ENCODE measurements at regions not wholly inside any gene's neighbourhood (a gene's known extent, or its start where the extent isn't known, plus 50 kb on each side); places are given as distances from the start of the nearest gene placed in this dataset.

- Mint-ChIP-seq H3K27ac (no peak overlapping the region), H3K36me3 (ENCODE audit: insufficient read depth) (no peaks in the 10 kb centered on the region), H3K4me3 (ENCODE audit: low read depth) (no peak overlapping the region), H3K9me3 (ENCODE audit: low read depth) (no peaks in the 10 kb centered on the region), H3K27me3 (no peaks in the 10 kb centered on the region), H3K4me1 (ENCODE audit: low read depth) (peaks cover 5% of the 10 kb centered on the region)
- no peak for DNase-seq (ENCODE audit: low spot score, unreplicated experiment)
- TF ChIP-seq CTCF (IDR thresholded peaks at IDR 0.05; ENCODE audit: unreplicated experiment) = no peak
Measured at GRCh38 chrX:124540474-124540873, 194.1 kb downstream of the SH2D1A start.

DNA sequence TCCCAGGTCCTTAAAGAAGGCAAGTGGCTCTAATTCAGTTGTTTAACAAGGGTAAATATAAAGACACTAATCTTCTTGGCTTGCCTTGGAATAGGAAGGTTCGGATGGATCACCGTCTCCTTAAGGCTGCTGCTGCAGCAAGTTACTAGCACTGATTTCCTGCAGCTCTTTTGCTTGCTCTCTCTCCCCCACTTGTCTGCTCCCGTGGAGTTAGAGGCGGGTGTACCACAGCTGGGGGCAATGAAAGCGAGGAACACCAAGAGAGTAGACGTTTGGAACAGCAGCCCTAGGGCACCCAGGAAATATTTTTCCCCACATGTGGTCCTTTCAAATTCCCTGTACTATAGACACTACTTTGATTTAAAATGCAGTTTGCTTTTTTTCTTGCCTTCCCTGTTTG, 202.2 kb downstream of the SH2D1A start:
- TF ChIP-seq CTCF (IDR thresholded peaks at IDR 0.05; ENCODE audit: unreplicated experiment) = no peak
- Mint-ChIP-seq H3K4me3 (ENCODE audit: low read depth) (no peak overlapping the region), H3K36me3 (ENCODE audit: insufficient read depth) (no peaks in the 10 kb centered on the region), H3K27me3 (peaks cover 3% of the 10 kb centered on the region), H3K4me1 (ENCODE audit: low read depth) (peaks cover 15% of the 10 kb centered on the region), H3K9me3 (ENCODE audit: low read depth) (no peaks in the 10 kb centered on the region), H3K27ac (no peak overlapping the region)
- DNase-seq (ENCODE audit: low spot score, unreplicated experiment) = no peak

DNA sequence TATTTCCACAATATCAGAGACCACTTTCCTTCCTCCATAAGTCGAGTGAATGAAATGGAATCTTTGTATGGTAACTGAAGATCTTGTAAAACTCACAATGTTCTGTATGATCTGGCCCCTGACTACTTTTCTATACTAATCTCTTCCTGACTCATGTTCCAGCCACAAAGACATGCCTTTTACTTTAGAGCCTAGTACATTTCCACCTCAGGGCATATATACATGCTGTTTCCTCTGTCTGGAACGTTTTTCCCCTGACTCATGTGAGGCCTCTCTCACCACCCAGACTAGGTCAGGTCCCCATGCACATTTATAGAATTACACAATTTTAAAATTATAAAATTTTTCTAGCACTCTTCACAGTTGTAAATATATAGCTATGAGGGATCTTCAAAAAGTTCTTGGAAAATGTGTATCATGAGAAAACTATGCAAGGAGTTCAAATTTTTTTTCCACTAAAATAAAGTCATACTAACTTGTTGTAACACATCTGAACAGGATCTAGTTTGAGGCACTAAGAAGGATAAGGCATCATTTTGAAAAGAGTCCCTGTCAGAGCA, 208.8 kb downstream of the SH2D1A start:
- Mint-ChIP-seq H3K36me3 (ENCODE audit: insufficient read depth) (no peaks in the 10 kb centered on the region), H3K27ac (no peak overlapping the region), H3K4me1 (ENCODE audit: low read depth) (peaks cover 2% of the 10 kb centered on the region), H3K4me3 (ENCODE audit: low read depth) (no peak overlapping the region), H3K27me3 (no peaks in the 10 kb centered on the region), H3K9me3 (ENCODE audit: low read depth) (no peaks in the 10 kb centered on the region)
- no peak for TF ChIP-seq CTCF (IDR thresholded peaks at IDR 0.05; ENCODE audit: unreplicated experiment)
- DNase-seq (ENCODE audit: low spot score, unreplicated experiment) = no peak

DNA sequence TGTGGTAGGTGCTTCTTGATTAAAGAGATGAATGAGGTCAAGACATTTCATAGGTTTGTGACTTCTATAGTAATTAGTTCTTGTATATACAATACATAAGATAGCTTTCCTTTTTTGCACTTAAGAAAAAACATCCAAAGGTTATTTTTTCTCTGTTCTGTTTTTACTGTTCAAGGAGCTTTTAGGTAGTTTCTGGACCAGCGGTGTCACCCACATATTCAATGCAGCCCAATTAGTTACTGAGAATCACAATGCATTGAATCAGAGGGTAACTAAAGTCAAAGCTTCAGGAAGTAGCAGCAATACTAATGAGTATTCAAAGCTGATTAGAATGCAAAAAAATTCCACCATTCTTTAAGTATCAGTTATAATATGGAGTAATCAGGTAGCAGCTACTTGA, 211.6 kb downstream of the SH2D1A start:
- no peaks in the 10 kb centered on the region for H3K9me3 Mint-ChIP-seq (ENCODE audit: low read depth)
- H3K4me1 Mint-ChIP-seq (ENCODE audit: low read depth) = no peaks in the 10 kb centered on the region
- no peak for DNase-seq (ENCODE audit: low spot score, unreplicated experiment)
- H3K4me3 Mint-ChIP-seq (ENCODE audit: low read depth) = no peak overlapping the region
- no peaks in the 10 kb centered on the region for H3K36me3 Mint-ChIP-seq (ENCODE audit: insufficient read depth)
- TF ChIP-seq CTCF (IDR thresholded peaks at IDR 0.05; ENCODE audit: unreplicated experiment) = no peak
- H3K27ac Mint-ChIP-seq = no peak overlapping the region
- no peaks in the 10 kb centered on the region for H3K27me3 Mint-ChIP-seq

GRCh38 chrX:124573468-124573867, 227.1 kb downstream of the SH2D1A start:
- Mint-ChIP-seq H3K9me3 (ENCODE audit: low read depth) (no peaks in the 10 kb centered on the region), H3K36me3 (ENCODE audit: insufficient read depth) (no peaks in the 10 kb centered on the region), H3K27ac (no peak overlapping the region), H3K4me1 (ENCODE audit: low read depth) (no peaks in the 10 kb centered on the region), H3K27me3 (no peaks in the 10 kb centered on the region), H3K4me3 (ENCODE audit: low read depth) (no peak overlapping the region)
- no peak for TF ChIP-seq CTCF (IDR thresholded peaks at IDR 0.05; ENCODE audit: unreplicated experiment)
- no peak for DNase-seq (ENCODE audit: low spot score, unreplicated experiment)
